SK-N-SH (cell line): ENCODE measurements at regions not wholly inside any gene's neighbourhood (a gene's known extent, or its start where the extent isn't known, plus 50 kb on each side); places are given as distances from the start of the nearest gene placed in this dataset.

ENCODE experiments used
- CTCF ChIP-seq: fragments of 200-600 bp; sonication (generic); IDR thresholded peaks from 2 replicates; pipeline ENCODE4 v1.6.1; 2017; ENCODE audit warnings: antibody characterized with exemption, mild to moderate bottlenecking, moderate library complexity
- EP300 ChIP-seq, 2 experiments: IDR thresholded peaks; 2 replicates each; pipeline versions ENCODE4 v1.4.0 to v1.6.1; 2012; ENCODE audit warnings: borderline replicate concordance in 1 of 2, low read depth in 1 of 2, low read length in 1 of 2
- GABPA ChIP-seq: IDR thresholded peaks from 2 replicates; pipeline ENCODE4 v1.4.0; 2012; ENCODE audit warnings: low read depth, mild to moderate bottlenecking
- GATA2 ChIP-seq: sonication (generic); formaldehyde crosslinking; IDR thresholded peaks from 2 replicates; pipeline ENCODE4 v1.5.0; 2020; ENCODE audit warnings: mild to moderate bottlenecking, missing genetic modification reagents
- NFIC ChIP-seq: IDR thresholded peaks from 2 replicates; pipeline ENCODE4 v1.4.0; 2012; ENCODE audit warnings: borderline replicate concordance
- RCOR1 ChIP-seq: fragments of 150-350 bp; IDR thresholded peaks from 2 replicates; pipeline ENCODE4 v1.6.1; 2017; ENCODE audit warnings: antibody characterized with exemption, low read length
- SMC3 ChIP-seq: IDR thresholded peaks from 2 replicates; pipeline ENCODE4 v1.6.1; 2012; ENCODE audit warnings: low read depth, low read length, improper control_type of control experiment
- USF2 ChIP-seq: fragments of 150-350 bp; IDR thresholded peaks from 2 replicates; pipeline ENCODE4 v1.6.1; 2017; ENCODE audit warnings: antibody characterized with exemption, low read length, low read depth, borderline replicate concordance
- YY1 ChIP-seq: IDR thresholded peaks from 2 replicates; pipeline ENCODE4 v1.4.0; 2012; ENCODE audit warnings: low read depth, mild to moderate bottlenecking

- TF ChIP-seq USF2 (no peak), CTCF (no peak), GABPA (no peak), SMC3 (no peak), GATA2 (CRISPR knock-in tag) (no peak), NFIC (peak; percentile 47), YY1 (no peak), RCOR1 (no peak), EP300 (IDR thresholded peaks at IDR 0.05; ENCODE audit: borderline replicate concordance in 1 of 2, low read depth in 1 of 2, low read length in 1 of 2) (peak in 1 of 2 experiments; percentile 84; a peak in 2 of 4 replicates)
These were observed 96.5 kb upstream of the PGRMC2 start for GRCh38 chr4:128384091-128384520.
